Renal cortex interstitium (tissue), 11 donors: ENCODE measurements at regions not wholly inside any gene's neighbourhood (a gene's known extent, or its start where the extent isn't known, plus 50 kb on each side); places are given as distances from the start of the nearest gene placed in this dataset.

Experiments
- DNase-seq, 11 donors: peaks; one replicate each; pipeline ENCODE4 v3.0.0-alpha.2; 2013; ENCODE audit warnings: low read depth in 9 of 11, low spot score in 4 of 11; ENCODE audit errors: extremely low read depth in 1 of 11

GRCh38 chr12:89949457-89950195 is 241.0 kb upstream of the ATP2B1 start:
- no peak for DNase-seq

- DNase-seq: no peak
These were observed 239.9 kb upstream of the ATP2B1 start for GRCh38 chr12:89948271-89949175.

- DNase-seq: peak in 9 of 11 donors; percentile 37 to 66 (median 56)
These were observed 239.0 kb upstream of the ATP2B1 start for GRCh38 chr12:89947437-89948270.

- DNase-seq: no peak
These were observed 238.0 kb upstream of the ATP2B1 start for GRCh38 chr12:89946518-89947135.

GRCh38 chr12:89945123-89945522 is 236.5 kb upstream of the ATP2B1 start:
- no peak for DNase-seq

- peak in 1 of 11 donors; percentile 31 for DNase-seq
These were observed 234.8 kb upstream of the ATP2B1 start for GRCh38 chr12:89943463-89943862.

- DNase-seq: no peak
These were observed 232.8 kb upstream of the ATP2B1 start for GRCh38 chr12:89941436-89941835.

GRCh38 chr12:89939522-89940215 is 231.0 kb upstream of the ATP2B1 start:
- no peak for DNase-seq

GRCh38 chr12:89936631-89937030 is 228.0 kb upstream of the ATP2B1 start:
- no peak for DNase-seq

- DNase-seq: no peak
These were observed 227.2 kb upstream of the ATP2B1 start for GRCh38 chr12:89935850-89936249.

- DNase-seq: no peak
These were observed 225.3 kb upstream of the ATP2B1 start for GRCh38 chr12:89933911-89934310.

- no peak for DNase-seq
These were observed 224.3 kb upstream of the ATP2B1 start for GRCh38 chr12:89932954-89933353.

- no peak for DNase-seq
These were observed 219.8 kb upstream of the ATP2B1 start for GRCh38 chr12:89928467-89928866.

- no peak for DNase-seq
These were observed 218.6 kb upstream of the ATP2B1 start for GRCh38 chr12:89927226-89927698.

- DNase-seq: no peak
These were observed 215.6 kb upstream of the ATP2B1 start for GRCh38 chr12:89924191-89924590.

- DNase-seq: no peak
These were observed 214.5 kb upstream of the ATP2B1 start for GRCh38 chr12:89923091-89923490.

- DNase-seq: no peak
These were observed 212.2 kb upstream of the ATP2B1 start for GRCh38 chr12:89920866-89921265.

GRCh38 chr12:89919241-89919906 is 210.7 kb upstream of the ATP2B1 start:
- DNase-seq: no peak
